Osteocyte (in vitro differentiated cells): ENCODE measurements at regions not wholly inside any gene's neighbourhood (a gene's known extent, or its start where the extent isn't known, plus 50 kb on each side); places are given as distances from the start of the nearest gene placed in this dataset.
"Not testable (repeated sequence)": the region's sequence is repeated elsewhere in the genome, so short reads cannot be mapped to it uniquely, and the experiment has no call there.

ENCODE experiments used
- DNase-seq: peaks from one replicate; pipeline ENCODE4 v3.0.0; 2021; ENCODE audit warnings: mixed read lengths; ENCODE audit not compliant: unreplicated experiment; ENCODE audit errors: extremely low spot score
- H3K27ac Mint-ChIP-seq: one replicate; pipeline ENCODE4 v1.8.0; 2021; ENCODE audit warnings: mild to moderate bottlenecking, mixed read lengths; ENCODE audit not compliant: unreplicated experiment
- H3K27me3 Mint-ChIP-seq: one replicate; pipeline ENCODE4 v1.8.0; 2021; ENCODE audit warnings: mixed read lengths; ENCODE audit not compliant: unreplicated experiment
- H3K36me3 Mint-ChIP-seq: one replicate; pipeline ENCODE4 v1.8.0; 2021; ENCODE audit warnings: mixed read lengths; ENCODE audit not compliant: unreplicated experiment
- H3K4me1 Mint-ChIP-seq: one replicate; pipeline ENCODE4 v1.8.0; 2021; ENCODE audit warnings: mixed read lengths; ENCODE audit not compliant: unreplicated experiment
- H3K4me3 Mint-ChIP-seq: one replicate; pipeline ENCODE4 v1.8.0; 2021; ENCODE audit warnings: mild to moderate bottlenecking, moderate library complexity, mixed read lengths; ENCODE audit not compliant: unreplicated experiment
- H3K9me3 Mint-ChIP-seq: one replicate; pipeline ENCODE4 v1.8.0; 2021; ENCODE audit warnings: mixed read lengths; ENCODE audit not compliant: unreplicated experiment
- CTCF ChIP-seq: fragments of 200-600 bp; sonication (generic); IDR thresholded peaks from 2 replicates; pipeline ENCODE4 v1.5.0; 2021; ENCODE audit warnings: antibody characterized with exemption, mild to moderate bottlenecking, moderate library complexity

- Mint-ChIP-seq H3K27me3 (peaks cover 18% of the 10 kb centered on the region), H3K9me3 (peaks cover 8% of the 10 kb centered on the region), H3K36me3 (no peaks in the 10 kb centered on the region), H3K4me3 (no peak overlapping the region), H3K27ac (no peak overlapping the region), H3K4me1 (peaks cover 8% of the 10 kb centered on the region)
- no peak for DNase-seq
- TF ChIP-seq CTCF, result no peak
Measured at GRCh38 chr4:94068753-94069719, 138.6 kb upstream of the SMARCAD1 start.

- DNase-seq, result no peak
- Mint-ChIP-seq H3K27ac (no peak overlapping the region), H3K4me1 (peaks cover 9% of the 10 kb centered on the region), H3K27me3 (no peaks in the 10 kb centered on the region), H3K36me3 (no peaks in the 10 kb centered on the region), H3K9me3 (no peaks in the 10 kb centered on the region), H3K4me3 (no peak overlapping the region)
- no peak for TF ChIP-seq CTCF
Measured at GRCh38 chr4:94076498-94076897, 131.2 kb upstream of the SMARCAD1 start.

GRCh38 chr4:94084155-94084554 is 123.5 kb upstream of the SMARCAD1 start:
- no peaks in the 10 kb centered on the region for H3K4me1 Mint-ChIP-seq
- H3K4me3 Mint-ChIP-seq, result no peak overlapping the region

GRCh38 chr4:94099141-94099540 is 108.5 kb upstream of the SMARCAD1 start:
- H3K4me3 Mint-ChIP-seq, H3K27ac Mint-ChIP-seq, DNase-seq, H3K36me3 Mint-ChIP-seq, H3K4me1 Mint-ChIP-seq: not testable (repeated sequence)
- Mint-ChIP-seq H3K9me3 (peaks cover 12% of the 10 kb centered on the region), H3K27me3 (peaks cover 16% of the 10 kb centered on the region)

More at GRCh38 chr4:94084155-94084554, 123.5 kb upstream of the SMARCAD1 start:
- TF ChIP-seq CTCF, result no peak
- no peak overlapping the region for H3K27ac Mint-ChIP-seq
- no peaks in the 10 kb centered on the region for H3K36me3 Mint-ChIP-seq
- H3K27me3 Mint-ChIP-seq, result no peaks in the 10 kb centered on the region
- no peak for DNase-seq
- peaks cover 5% of the 10 kb centered on the region for H3K9me3 Mint-ChIP-seq

GRCh38 chr4:94112644-94113043 is 95.0 kb upstream of the SMARCAD1 start:
- DNase-seq, result no peak
- no peak for TF ChIP-seq CTCF
- Mint-ChIP-seq H3K36me3 (no peaks in the 10 kb centered on the region), H3K4me3 (no peak overlapping the region), H3K4me1 (no peaks in the 10 kb centered on the region), H3K9me3 (no peaks in the 10 kb centered on the region), H3K27ac (no peak overlapping the region), H3K27me3 (peaks cover 39% of the 10 kb centered on the region)
